ENCODE measurements at regions not wholly inside any gene's neighbourhood (a gene's known extent, or its start where the extent isn't known, plus 50 kb on each side); places are given as distances from the start of the nearest gene placed in this dataset.
A peak's percentile ranks its signal among the peaks of the same experiment; 100 is the strongest.

GRCh38 chr2:24420373-24420772 lies 60.0 kb upstream of the ITSN2 start:
- Histone ChIP-seq H3K4me3 (no peak overlapping the region), H3K9ac (ENCODE audit: insufficient read depth in 1 of 2, low read depth in 2 of 2, low read length in 2 of 2) (no peak overlapping the region), H3K9me1 (ENCODE audit: control insufficient read depth, insufficient read depth, low read length) (no peaks in the 10 kb centered on the region), H3K36me3 (ENCODE audit: control insufficient read depth, insufficient read depth, low read length) (no peaks in the 10 kb centered on the region), H3K4me2 (ENCODE audit: insufficient read depth, low read length) (no peak overlapping the region), H3K4me1 (replicated peaks in 1 of 2; ENCODE audit: control insufficient read depth in 2 of 2, insufficient read depth in 2 of 2, low read length in 2 of 2) (peaks cover 3 to 4% of the 10 kb centered on the region in 2 experiments; a peak in 3 of 5 replicates), H4K20me1 (replicated peaks; ENCODE audit: control insufficient read depth, insufficient read depth, low read length) (no peaks in the 10 kb centered on the region), H3K79me2 (ENCODE audit: control insufficient read depth, insufficient read depth, low read length) (no peaks in the 10 kb centered on the region), H3K27me3 (ENCODE audit: control insufficient read depth in 2 of 2, insufficient read depth in 2 of 2, low read length in 2 of 2) (no peaks in the 10 kb centered on the region), H3K9me3 (replicated peaks; ENCODE audit: control insufficient read depth, insufficient read depth, low read depth, low read length) (no peaks in the 10 kb centered on the region), H3K27ac (ENCODE audit: extremely low read depth, low read depth, low read length) (no peak overlapping the region), H2AFZ (ENCODE audit: low read depth, low read length) (no peak overlapping the region)
- ChIA-PET CTCF (ENCODE audit: low intra/inter-chr PET ratio) (no interaction called here), POLR2A (no interaction called here)
- intact Hi-C loops (cut with micrococcal nuclease) (loop anchor here (2.0 to 5.0 kb wide), 4 partner anchors 57 to 192 kb away; partner anchors contain the start of gene NCOA1), in situ Hi-C loops (cut with MboI) (loop anchor here (25.0 kb wide), 1 partner anchor 367 kb away; the partner anchor contains the start of genes CENPO and PTRHD1)
- no TSS peak for BruUV-seq (replicated peaks)
- 52% methylated on average over 1 of the region's 1 CpG for WGBS (ENCODE audit: insufficient coverage, low coverage, missing lambda C conversion rate)
- FAIRE-seq (no peak), ATAC-seq (no peak), DNase-seq (ENCODE audit: extremely low read depth in 1 of 4, low spot score in 3 of 4) (no peak)
- TF ChIP-seq RBM25 (IDR thresholded peaks at IDR 0.05; ENCODE audit: low read depth, low read length, severe bottlenecking) (peak; percentile 95), CBX3 (IDR thresholded peaks at IDR 0.05; ENCODE audit: borderline replicate concordance in 1 of 2, low read length in 2 of 2) (peak in 1 of 2 experiments; percentile 95; a peak in 2 of 3 replicates), POLR3A (IDR thresholded peaks at IDR 0.05; ENCODE audit: borderline replicate concordance, extremely low read depth, insufficient read depth, insufficient read length) (no peak)

- Histone ChIP-seq H4K20me1 (replicated peaks; ENCODE audit: control insufficient read depth, insufficient read depth, low read length) (no peaks in the 10 kb centered on the region), H3K4me1 (replicated peaks in 1 of 2; ENCODE audit: control insufficient read depth in 2 of 2, insufficient read depth in 2 of 2, low read length in 2 of 2) (peaks cover 3 to 4% of the 10 kb centered on the region in 2 experiments; a peak in 3 of 5 replicates), H3K9me1 (ENCODE audit: control insufficient read depth, insufficient read depth, low read length) (no peaks in the 10 kb centered on the region), H3K4me3 (no peak overlapping the region), H3K9ac (ENCODE audit: insufficient read depth in 1 of 2, low read depth in 2 of 2, low read length in 2 of 2) (no peak overlapping the region), H3K27ac (ENCODE audit: extremely low read depth, low read depth, low read length) (no peak overlapping the region), H3K9me3 (replicated peaks; ENCODE audit: control insufficient read depth, insufficient read depth, low read depth, low read length) (no peaks in the 10 kb centered on the region), H3K27me3 (ENCODE audit: control insufficient read depth in 2 of 2, insufficient read depth in 2 of 2, low read length in 2 of 2) (no peaks in the 10 kb centered on the region), H3K79me2 (ENCODE audit: control insufficient read depth, insufficient read depth, low read length) (no peaks in the 10 kb centered on the region), H3K4me2 (ENCODE audit: insufficient read depth, low read length) (no peak overlapping the region), H3K36me3 (ENCODE audit: control insufficient read depth, insufficient read depth, low read length) (no peaks in the 10 kb centered on the region), H2AFZ (ENCODE audit: low read depth, low read length) (peak overlapping the region; percentile 34)
- ChIA-PET POLR2A (interaction anchor here (0.5 to 0.7 kb wide), 2 partner anchors 17 to 44 kb away, joined by 3 read pairs; no protein-coding TSS in a partner anchor), CTCF (ENCODE audit: low intra/inter-chr PET ratio) (no interaction called here)
- no TSS peak for BruUV-seq (replicated peaks)
- FAIRE-seq (peak; percentile 15), DNase-seq (ENCODE audit: extremely low read depth in 1 of 4, low spot score in 3 of 4) (no peak), ATAC-seq (no peak; the same call in 1 of the 3 replicates)
- WGBS (ENCODE audit: insufficient coverage, low coverage, missing lambda C conversion rate) = 53% methylated on average over 2 of the region's 2 CpGs
- intact Hi-C loops (cut with micrococcal nuclease) (loop anchor here (10.0 kb wide), 1 partner anchor 556 kb away; the partner anchor contains the start of gene DNAJC27), in situ Hi-C loops (cut with MboI) (loop anchor here (25.0 kb wide), 1 partner anchor 369 kb away; the partner anchor contains the start of genes CENPO and PTRHD1)
- TF ChIP-seq CBX5 (IDR thresholded peaks at IDR 0.05; ENCODE audit: borderline replicate concordance, low read depth) (no peak), STAT6 (CRISPR knock-in tag; IDR thresholded peaks at IDR 0.05) (no peak), HDAC1 (IDR thresholded peaks at IDR 0.05) (no peak), ZNF77 (CRISPR knock-in tag; IDR thresholded peaks at IDR 0.05) (no peak), PKNOX1 (IDR thresholded peaks at IDR 0.05) (no peak)
Measured at GRCh38 chr2:24418166-24418841, 58.0 kb upstream of the ITSN2 start.

Measured in K562 (cell line).